Ectodermal cell (in vitro differentiated cells): ENCODE measurements at regions not wholly inside any gene's neighbourhood (a gene's known extent, or its start where the extent isn't known, plus 50 kb on each side); places are given as distances from the start of the nearest gene placed in this dataset.

ENCODE experiments used
- H3K27ac ChIP-seq: 2 replicates; pipeline ENCODE4 v1.7.0; 2013; ENCODE audit warnings: mild to moderate bottlenecking, low read depth, low read length; ENCODE audit not compliant: insufficient read depth, poor library complexity, severe bottlenecking
- H3K27me3 ChIP-seq: 2 replicates; pipeline ENCODE4 v1.7.0; 2013; ENCODE audit warnings: mild to moderate bottlenecking, low read length; ENCODE audit not compliant: insufficient read depth, control insufficient read depth, poor library complexity, severe bottlenecking
- H3K36me3 ChIP-seq: one replicate; pipeline ENCODE4 v1.7.0; 2013; ENCODE audit warnings: low read length; ENCODE audit not compliant: control insufficient read depth, insufficient read depth
- H3K4me1 ChIP-seq: one replicate; pipeline ENCODE4 v1.7.0; 2013; ENCODE audit warnings: low read length; ENCODE audit not compliant: control insufficient read depth, insufficient read depth
- H3K4me3 ChIP-seq: 2 replicates; pipeline ENCODE4 v1.7.0; 2013; ENCODE audit warnings: low read depth, low read length, control low read depth; ENCODE audit not compliant: insufficient read depth
- H3K9me3 ChIP-seq: 2 replicates; pipeline ENCODE4 v1.7.0; 2013; ENCODE audit warnings: mild to moderate bottlenecking, low read length, moderate library complexity; ENCODE audit not compliant: control insufficient read depth
- WGBS, 2 experiments: methylation state at CpG; one replicate each; pipeline ENCODE4 v1.1.7; 2013; ENCODE audit warnings: missing lambda C conversion rate in 2 of 2; 5-methylcytosine and 5-hydroxymethylcytosine counted together

DNA sequence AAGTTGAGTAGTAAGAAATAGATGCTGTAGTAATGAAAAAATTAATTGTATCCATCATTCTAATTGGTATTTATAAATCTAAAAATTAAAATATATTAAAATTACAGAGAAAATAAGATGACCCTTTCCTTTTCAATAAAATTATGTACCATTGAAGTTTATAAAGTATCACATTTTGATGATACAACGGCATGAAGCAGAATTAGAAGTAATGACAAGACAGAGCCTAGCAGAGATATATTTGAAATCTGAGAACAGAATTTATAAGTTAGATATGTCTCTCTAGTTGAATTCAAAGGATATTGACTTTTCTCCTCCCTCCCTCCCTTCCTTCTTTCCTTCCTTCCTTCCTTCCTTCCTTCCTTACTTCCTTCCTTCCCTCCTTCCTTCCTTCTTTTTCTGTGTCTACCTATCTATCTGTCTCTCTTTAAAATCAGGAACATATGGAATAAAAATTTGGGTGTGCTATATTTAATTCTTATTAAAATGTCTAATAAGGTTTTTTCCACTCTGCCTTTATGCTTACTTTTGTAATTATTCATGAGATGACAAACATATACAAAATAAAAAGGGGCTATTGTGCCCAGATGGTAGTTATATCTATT is 258.5 kb upstream of the CD180 start:
- H3K27ac ChIP-seq, result no peak overlapping the region
- 100% methylated on average over 1 of the region's 1 CpG for whole genome bisulfite sequencing, 2 experiments
- H3K9me3 ChIP-seq, result no peaks in the 10 kb centered on the region
- no peaks in the 10 kb centered on the region for H3K36me3 ChIP-seq
- H3K4me3 ChIP-seq, result no peak overlapping the region
- no peaks in the 10 kb centered on the region for H3K4me1 ChIP-seq
- no peaks in the 10 kb centered on the region for H3K27me3 ChIP-seq

GRCh38 chr5:67453111-67453905 is 256.7 kb upstream of the CD180 start:
- H3K4me1 ChIP-seq, result no peaks in the 10 kb centered on the region
- H3K4me3 ChIP-seq, result no peak overlapping the region
- no peaks in the 10 kb centered on the region for H3K27me3 ChIP-seq
- no peaks in the 10 kb centered on the region for H3K36me3 ChIP-seq
- no peaks in the 10 kb centered on the region for H3K9me3 ChIP-seq
- WGBS, 2 experiments, result 94 to 95% methylated on average over 4 of the region's 4 CpGs
- no peak overlapping the region for H3K27ac ChIP-seq

DNA sequence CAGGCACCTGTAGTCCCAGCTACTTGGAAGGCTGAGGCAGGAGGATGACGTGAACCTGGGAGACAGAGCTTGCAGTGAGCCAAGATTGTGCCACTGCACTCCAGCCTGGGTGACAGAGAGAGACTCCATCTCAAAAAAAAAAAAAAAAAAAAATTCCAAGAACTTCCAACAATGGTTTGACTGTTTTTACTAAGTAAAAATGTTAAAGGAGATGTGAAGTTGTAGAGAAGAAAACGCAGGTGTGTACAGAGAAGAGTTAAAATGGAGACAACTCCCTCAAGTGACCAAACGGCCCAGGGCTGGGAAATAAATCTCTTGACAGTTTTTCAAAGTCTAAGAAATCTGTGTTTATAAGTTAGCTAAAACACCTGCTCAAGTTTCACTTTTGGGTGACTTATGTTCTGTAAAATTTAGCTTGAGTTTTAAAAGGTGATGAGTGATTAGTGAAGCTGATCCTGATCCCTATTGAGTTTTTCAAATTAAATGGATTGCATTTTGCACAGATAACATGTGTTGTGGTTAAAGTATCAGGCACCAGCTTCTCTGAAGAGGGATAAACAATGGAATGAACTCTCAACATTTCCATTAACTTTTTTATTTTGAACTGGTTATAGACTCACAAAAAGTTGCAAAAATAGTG is 255.2 kb upstream of the CD180 start:
- 92 to 100% methylated on average over 3 of the region's 3 CpGs for WGBS, 2 experiments

DNA sequence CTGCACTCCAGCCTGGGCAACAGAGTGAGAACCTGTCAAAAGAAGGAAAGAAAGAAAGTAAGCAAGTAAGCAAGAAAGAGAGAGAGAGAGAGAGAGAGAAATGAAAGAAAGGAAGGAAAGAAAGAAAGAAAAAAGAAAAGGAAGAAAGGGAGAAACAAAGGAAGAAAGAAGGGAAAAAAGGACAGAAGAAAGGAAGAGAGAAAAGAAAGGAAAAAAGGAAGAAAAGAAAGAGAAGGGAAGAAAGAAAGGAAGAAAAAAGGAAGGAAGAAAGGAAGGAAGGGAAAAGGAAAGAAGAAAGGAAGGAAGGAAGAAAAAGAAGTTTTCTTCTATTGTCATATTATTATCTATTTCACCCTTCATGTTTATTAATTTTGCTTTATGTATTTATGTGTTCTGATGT is 251.1 kb upstream of the CD180 start:
- Histone ChIP-seq H3K36me3 (no peaks in the 10 kb centered on the region), H3K27me3 (no peaks in the 10 kb centered on the region), H3K4me1 (no peaks in the 10 kb centered on the region), H3K9me3 (no peaks in the 10 kb centered on the region), H3K4me3 (no peak overlapping the region), H3K27ac (no peak overlapping the region)

More for the DNA sequence above, 255.2 kb upstream of the CD180 start:
- Histone ChIP-seq H3K9me3 (no peaks in the 10 kb centered on the region), H3K27me3 (no peaks in the 10 kb centered on the region), H3K27ac (no peak overlapping the region), H3K4me1 (no peaks in the 10 kb centered on the region), H3K4me3 (no peak overlapping the region), H3K36me3 (no peaks in the 10 kb centered on the region)

- Histone ChIP-seq H3K27ac (no peak overlapping the region), H3K4me1 (peaks cover 4% of the 10 kb centered on the region), H3K36me3 (no peaks in the 10 kb centered on the region), H3K27me3 (no peaks in the 10 kb centered on the region), H3K4me3 (no peak overlapping the region), H3K9me3 (no peaks in the 10 kb centered on the region)
- WGBS, 2 experiments, result 83 to 85% methylated on average over 6 of the region's 6 CpGs
Observed at GRCh38 chr5:67437905-67438845, 241.6 kb upstream of the CD180 start.

- Histone ChIP-seq H3K4me3 (no peak overlapping the region), H3K27ac (no peak overlapping the region), H3K4me1 (peaks cover 4% of the 10 kb centered on the region), H3K9me3 (no peaks in the 10 kb centered on the region), H3K27me3 (no peaks in the 10 kb centered on the region), H3K36me3 (no peaks in the 10 kb centered on the region)
- 97 to 98% methylated on average over 2 of the region's 2 CpGs for WGBS, 2 experiments
Observed at GRCh38 chr5:67435032-67435431, 238.4 kb upstream of the CD180 start.

DNA sequence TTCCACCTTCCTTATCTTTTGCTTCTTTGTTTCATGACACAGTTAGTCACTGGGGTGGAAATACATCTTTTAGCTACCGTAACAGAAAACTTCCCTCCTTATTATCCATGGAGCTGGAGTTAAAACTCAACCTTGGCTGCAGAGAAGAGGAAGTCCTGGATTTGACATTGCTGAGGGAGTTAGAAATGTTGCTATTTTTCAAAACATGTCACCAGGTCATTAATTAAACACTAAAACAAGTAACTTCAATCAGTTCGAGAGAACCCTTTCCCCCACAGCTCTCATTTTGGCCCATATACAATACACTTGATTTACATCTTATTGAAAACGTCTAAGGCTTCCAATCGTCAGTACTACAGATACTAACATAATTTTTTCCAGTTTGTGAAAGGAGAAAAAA is 237.9 kb upstream of the CD180 start:
- Histone ChIP-seq H3K27me3 (no peaks in the 10 kb centered on the region), H3K4me1 (peaks cover 4% of the 10 kb centered on the region), H3K9me3 (no peaks in the 10 kb centered on the region), H3K27ac (no peak overlapping the region), H3K4me3 (no peak overlapping the region), H3K36me3 (no peaks in the 10 kb centered on the region)
- WGBS, 2 experiments, result 81 to 97% methylated on average over 1 to 4 of the region's 4 CpGs

- 63 to 82% methylated on average over 1 to 3 of the region's 3 CpGs for WGBS, 2 experiments
- H3K27me3 ChIP-seq, result no peaks in the 10 kb centered on the region
- no peaks in the 10 kb centered on the region for H3K36me3 ChIP-seq
- no peaks in the 10 kb centered on the region for H3K9me3 ChIP-seq
- peaks cover 4% of the 10 kb centered on the region for H3K4me1 ChIP-seq
- H3K27ac ChIP-seq, result no peak overlapping the region
- no peak overlapping the region for H3K4me3 ChIP-seq
Observed at GRCh38 chr5:67432606-67433005, 236.0 kb upstream of the CD180 start.

DNA sequence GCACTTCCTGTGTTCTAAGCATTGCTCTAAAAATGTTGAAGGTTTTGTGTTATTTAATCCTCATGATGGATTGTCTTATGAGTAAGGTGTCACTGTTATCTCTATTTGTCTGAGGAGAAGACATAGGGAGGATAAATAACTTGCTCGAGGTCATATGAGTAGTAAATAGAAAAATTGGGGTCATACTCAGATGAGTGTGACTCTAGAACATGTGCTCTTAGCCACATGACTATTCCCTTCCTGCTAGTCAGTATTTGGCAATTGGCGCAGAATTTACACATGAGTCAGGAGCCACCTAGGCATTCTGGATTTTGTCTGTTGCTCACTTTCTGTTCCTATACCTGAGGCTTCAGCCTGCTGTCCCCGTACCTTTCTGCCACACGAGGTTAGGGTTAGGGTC is 234.6 kb upstream of the CD180 start:
- H3K36me3 ChIP-seq, result no peaks in the 10 kb centered on the region
- H3K27me3 ChIP-seq, result no peaks in the 10 kb centered on the region
- WGBS, 2 experiments, result 94 to 96% methylated on average over 4 of the region's 4 CpGs
- peaks cover 4% of the 10 kb centered on the region for H3K4me1 ChIP-seq
- no peak overlapping the region for H3K27ac ChIP-seq
- no peaks in the 10 kb centered on the region for H3K9me3 ChIP-seq
- H3K4me3 ChIP-seq, result no peak overlapping the region
